ENCODE measurements at regions not wholly inside any gene's neighbourhood (a gene's known extent, or its start where the extent isn't known, plus 50 kb on each side); places are given as distances from the start of the nearest gene placed in this dataset.

- no peak for DNase-seq
Measured at GRCh38 chr7:15985587-15986384, 299.3 kb upstream of the MEOX2 start.

DNA sequence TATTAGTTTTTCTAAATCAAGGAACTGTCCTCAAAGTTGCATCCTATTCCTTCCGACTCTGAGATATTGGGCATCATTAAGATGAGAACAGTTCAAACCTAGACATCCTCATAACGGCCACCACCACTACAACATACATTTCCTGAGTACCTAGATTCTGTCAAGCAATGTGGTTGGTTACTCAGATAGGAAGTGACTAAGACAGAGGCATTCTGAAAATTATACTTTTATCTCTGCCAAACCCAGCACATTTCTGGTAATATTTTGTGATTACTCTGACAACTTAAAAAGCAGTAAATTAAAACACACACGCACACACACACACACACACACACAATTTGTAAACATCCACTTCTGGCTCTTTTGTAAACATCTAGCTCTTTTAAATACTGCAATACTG lies 291.2 kb upstream of the MEOX2 start:
- DNase-seq, result no peak

- no peak for DNase-seq
Measured at GRCh38 chr7:15972862-15973275, 286.4 kb upstream of the MEOX2 start.

DNA sequence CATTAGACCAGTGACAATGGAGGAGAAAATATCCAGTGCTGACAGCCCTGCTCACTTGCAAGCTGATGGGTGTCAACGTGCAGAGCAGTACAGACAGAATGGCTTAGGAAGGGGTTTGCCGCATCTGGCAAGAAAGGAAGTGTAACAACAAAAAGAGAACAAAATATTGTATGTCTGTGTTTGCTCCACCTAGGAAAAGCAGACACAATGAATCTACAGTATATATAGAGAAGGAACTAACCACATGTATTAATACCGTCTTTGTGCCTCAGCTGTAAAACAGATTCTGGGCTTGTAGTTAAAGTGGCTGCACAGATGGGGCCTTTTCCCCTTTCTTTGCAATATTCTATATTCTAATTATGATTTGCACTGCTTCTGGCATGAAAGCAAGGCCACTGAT lies 281.1 kb upstream of the MEOX2 start:
- DNase-seq, result no peak

DNA sequence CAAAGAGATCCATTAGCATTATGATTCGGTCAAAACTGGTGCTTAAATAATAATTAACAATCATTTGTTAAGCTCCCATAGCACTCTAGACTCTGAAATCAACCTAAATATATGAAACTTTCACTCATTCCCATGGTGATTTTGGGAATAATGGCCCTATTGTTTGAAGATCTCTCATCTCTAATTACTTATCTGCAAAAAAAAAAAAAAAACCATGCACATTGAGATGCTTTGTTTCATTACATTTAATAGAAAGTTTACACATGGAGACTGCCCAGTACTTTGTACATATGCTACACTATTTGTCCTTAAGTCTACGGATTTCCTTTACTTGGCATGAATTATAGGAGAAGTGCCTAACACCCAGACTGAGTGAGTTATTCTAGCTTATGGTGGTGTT lies 280.6 kb upstream of the MEOX2 start:
- DNase-seq, result no peak

GRCh38 chr7:15963206-15963605 lies 276.7 kb upstream of the MEOX2 start:
- DNase-seq, result no peak

GRCh38 chr7:15954671-15955354 lies 268.3 kb upstream of the MEOX2 start:
- no peak for DNase-seq

DNA sequence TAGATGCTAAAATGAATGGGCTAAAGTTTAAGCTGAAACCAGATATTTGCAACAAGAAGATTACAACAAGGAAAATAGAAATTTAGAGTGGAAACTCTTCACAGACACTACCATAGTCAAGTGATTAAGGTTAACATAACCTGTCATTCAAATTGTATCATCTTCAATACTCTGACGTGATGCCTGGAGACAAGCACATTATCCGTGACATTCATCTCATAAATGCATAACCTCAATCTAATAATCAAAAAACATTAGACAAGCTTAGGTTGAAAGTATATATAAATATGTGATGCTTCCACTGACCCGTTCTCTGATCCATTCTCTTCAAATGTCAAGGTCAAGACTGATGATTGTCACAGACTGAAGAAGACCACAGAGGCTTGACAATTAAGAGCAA lies 263.8 kb upstream of the MEOX2 start:
- DNase-seq, result no peak

- DNase-seq, result no peak
Measured at GRCh38 chr7:15947754-15948153, 261.3 kb upstream of the MEOX2 start.

GRCh38 chr7:15938115-15938514 lies 251.6 kb upstream of the MEOX2 start:
- DNase-seq, result no peak

DNA sequence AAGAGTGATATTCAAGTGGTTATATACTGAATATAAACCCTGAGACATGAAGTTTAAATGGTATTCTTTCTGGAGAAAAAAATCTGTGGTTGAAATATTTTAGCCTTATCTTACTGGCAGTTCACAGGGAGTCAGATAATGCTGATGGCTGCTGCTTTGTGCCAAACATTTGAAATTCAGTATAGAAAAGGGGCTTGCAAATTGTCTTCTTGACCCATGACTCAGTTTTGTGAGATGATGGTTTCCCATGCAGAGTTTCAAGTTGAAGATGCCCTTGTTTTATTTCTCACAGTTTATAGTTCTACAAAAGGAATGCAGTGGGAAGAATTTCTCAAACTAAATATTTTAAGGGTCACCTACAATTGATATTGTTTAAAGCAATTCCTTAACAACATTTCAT lies 251.1 kb upstream of the MEOX2 start:
- no peak for DNase-seq

DNA sequence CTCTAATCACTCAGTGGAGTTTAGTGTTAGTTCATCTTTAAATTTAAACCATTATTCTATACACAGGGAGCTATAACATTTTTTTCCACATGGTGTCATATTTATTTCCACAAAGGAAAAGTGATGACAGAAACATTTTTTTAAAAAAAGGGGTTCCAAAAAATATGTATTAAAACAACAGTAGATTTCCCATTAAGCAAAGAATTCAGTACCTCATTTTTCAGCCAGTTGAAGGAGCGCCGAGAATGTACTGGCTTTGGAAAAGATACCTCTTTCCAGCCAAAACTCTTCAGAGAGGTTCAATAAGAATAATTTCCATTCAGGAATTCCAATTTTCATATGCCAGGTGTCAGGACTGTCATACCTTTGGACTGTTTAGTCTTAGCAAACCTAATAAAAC lies 250.5 kb upstream of the MEOX2 start:
- DNase-seq, result no peak

DNA sequence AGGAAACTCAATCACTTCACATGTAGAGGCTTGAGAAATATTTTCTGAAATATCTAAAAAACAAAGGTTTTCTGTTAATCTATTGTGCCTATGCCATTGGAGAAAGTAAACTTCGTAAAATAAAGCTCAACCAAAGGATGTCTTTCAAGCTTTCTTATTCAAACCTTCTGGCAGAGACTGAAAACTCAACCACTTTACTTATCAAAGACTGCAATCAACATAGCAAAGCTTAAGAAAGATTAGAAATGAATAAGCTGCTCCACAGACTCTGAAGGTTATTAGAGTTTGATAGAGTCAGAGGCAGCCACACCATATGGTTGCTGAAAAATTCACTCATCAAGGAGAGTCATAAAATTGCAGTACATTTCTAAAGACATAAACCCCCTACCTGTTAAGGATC lies 245.8 kb upstream of the MEOX2 start:
- no peak for DNase-seq

DNA sequence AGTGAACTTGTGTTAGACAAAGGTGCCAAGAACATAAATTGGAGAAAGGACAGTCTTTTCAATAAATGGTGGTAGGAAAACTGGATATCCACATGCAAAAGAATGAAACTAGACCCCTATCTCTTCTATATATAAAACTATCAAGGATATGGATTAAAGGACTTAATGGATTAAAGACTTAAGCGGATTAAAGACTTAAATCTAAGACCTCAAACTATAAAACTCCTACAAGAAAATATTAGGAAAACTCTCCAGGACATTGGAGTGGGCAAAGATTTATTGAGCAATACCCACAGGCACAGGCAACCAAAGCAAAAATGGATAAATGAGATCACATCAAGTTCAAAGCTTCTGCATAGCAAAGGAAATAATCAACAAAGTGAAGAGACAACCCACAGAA lies 242.9 kb upstream of the MEOX2 start:
- DNase-seq, result no peak

DNA sequence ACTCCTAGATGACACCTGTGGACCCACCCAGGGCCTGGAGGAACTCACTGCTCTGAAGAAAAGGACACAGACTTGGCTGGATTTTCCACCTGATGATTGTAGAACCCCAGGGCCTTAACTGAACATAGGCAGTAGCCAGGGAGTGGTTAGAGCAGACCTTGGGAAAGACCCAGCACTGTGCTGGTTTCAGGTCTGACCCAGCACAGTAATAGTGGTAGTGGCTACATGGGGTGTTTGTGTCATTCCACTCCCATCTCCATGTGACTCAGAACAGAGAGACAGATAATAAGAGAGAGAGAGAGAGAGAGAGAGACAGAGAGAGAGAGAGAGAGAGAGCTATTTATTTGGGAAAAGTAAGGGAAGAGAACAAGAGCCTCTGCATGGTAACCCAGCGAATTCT lies 239.1 kb upstream of the MEOX2 start:
- no peak for DNase-seq

- DNase-seq, result no peak
Measured at GRCh38 chr7:15924910-15925309, 238.4 kb upstream of the MEOX2 start.

GRCh38 chr7:15922002-15922401 lies 235.5 kb upstream of the MEOX2 start:
- DNase-seq, result no peak

DNA sequence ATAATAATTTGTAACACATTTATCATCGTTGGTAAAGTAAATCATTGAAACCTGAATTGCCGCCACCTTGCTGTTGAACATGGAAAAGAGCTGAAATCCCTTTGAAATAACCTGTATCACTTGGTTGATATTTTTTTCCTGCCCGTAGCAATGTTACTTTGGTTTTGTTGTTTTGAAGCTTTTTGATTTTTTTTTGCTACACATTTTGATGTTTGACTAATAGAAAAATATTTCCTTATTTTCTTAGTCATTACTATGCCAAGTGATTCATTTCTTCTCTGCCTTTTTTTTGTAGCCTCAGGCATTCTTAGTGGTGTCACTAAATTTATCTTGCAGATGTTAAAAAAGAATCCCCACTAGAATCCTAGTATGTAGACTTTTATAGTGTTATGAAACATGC lies 235.1 kb upstream of the MEOX2 start:
- no peak for DNase-seq

- DNase-seq, result no peak
Measured at GRCh38 chr7:15920953-15921352, 234.5 kb upstream of the MEOX2 start.

GRCh38 chr7:15916681-15917380 lies 230.3 kb upstream of the MEOX2 start:
- no peak for DNase-seq

- DNase-seq, result no peak
Measured at GRCh38 chr7:15915686-15916293, 229.3 kb upstream of the MEOX2 start.

DNA sequence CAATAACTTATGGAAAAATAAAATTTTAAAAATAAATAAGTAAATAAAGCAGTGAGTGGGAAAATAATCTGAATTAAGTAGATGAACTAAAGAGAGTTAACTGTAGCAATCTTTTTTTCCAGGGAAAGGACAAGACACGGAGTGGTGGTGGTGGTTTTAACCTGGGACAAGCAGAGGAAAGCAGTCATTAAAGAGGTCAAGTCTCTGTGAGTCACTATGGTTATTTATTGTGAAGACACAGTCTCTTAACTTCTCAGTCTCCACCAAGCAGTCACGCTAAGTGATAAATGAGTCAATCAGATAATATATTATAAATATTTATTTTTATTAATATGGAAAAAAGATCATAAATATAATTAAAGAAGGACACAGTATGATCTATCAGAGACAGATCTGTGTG lies 228.1 kb upstream of the MEOX2 start:
- no peak for DNase-seq

- no peak for DNase-seq
Measured at GRCh38 chr7:15906436-15906835, 220.0 kb upstream of the MEOX2 start.

Data from NCI-H1092 treated with DMSO at 0.1 percent for 48 hours (cell line).